Urinary bladder (tissue), 3 donors: ENCODE measurements at regions not wholly inside any gene's neighbourhood (a gene's known extent, or its start where the extent isn't known, plus 50 kb on each side); places are given as distances from the start of the nearest gene placed in this dataset.
"Not testable (repeated sequence)": the region's sequence is repeated elsewhere in the genome, so short reads cannot be mapped to it uniquely, and the experiment has no call there.

ENCODE experiments used
- DNase-seq: peaks from one replicate; pipeline ENCODE4 v3.0.0-alpha.2; 2015; ENCODE audit errors: extremely low spot score
- H3K27ac ChIP-seq: one replicate; pipeline ENCODE4 v1.5.1; 2013; ENCODE audit warnings: low read depth, mild to moderate bottlenecking, moderate library complexity
- H3K36me3 ChIP-seq: one replicate; pipeline ENCODE4 v1.6.1; 2013; ENCODE audit warnings: mild to moderate bottlenecking, moderate library complexity; ENCODE audit not compliant: insufficient read depth
- H3K4me1 ChIP-seq: one replicate; pipeline ENCODE4 v1.6.1; 2013; ENCODE audit warnings: mild to moderate bottlenecking, moderate library complexity; ENCODE audit not compliant: insufficient read depth
- H3K4me3 ChIP-seq: one replicate; pipeline ENCODE4 v1.5.1; 2013; ENCODE audit warnings: low read depth, low read length
- WGBS: extraction: QIAGEN DNeasy Blood & Tissue Kit; methylation state at CpG from one replicate; pipeline ENCODE4 v1.1.7; 2013; 5-methylcytosine and 5-hydroxymethylcytosine counted together
- donor health status: healthy with polysubstance abuse.
- donor health status: healthy.

DNA sequence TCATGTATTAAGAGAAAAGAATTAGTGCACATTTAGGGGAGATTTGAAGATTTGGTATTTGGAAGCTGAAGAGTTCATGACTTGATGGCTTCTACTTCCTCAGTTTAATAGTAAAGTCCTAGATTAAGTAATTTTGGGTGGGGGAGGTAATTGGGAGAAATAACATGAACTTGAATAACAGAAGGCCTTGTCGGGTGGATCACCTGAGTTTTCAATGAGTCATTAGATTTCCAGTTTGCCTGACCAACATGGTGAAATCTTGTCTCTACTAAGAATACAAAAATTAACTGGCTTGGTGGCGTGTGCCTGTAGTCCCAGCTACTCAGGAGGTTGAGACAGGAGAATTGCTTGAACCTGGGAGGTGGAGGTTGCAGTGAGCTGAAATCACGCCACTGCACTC is 181.0 kb downstream of the GJA1 start:
- Histone ChIP-seq H3K36me3 (no peaks in the 10 kb centered on the region), H3K4me1 (no peaks in the 10 kb centered on the region), H3K27ac (no peak overlapping the region), H3K4me3 (no peak overlapping the region)
- no peak for DNase-seq
- 97% methylated on average over 3 of the region's 3 CpGs for WGBS

- no peak for DNase-seq
- H3K4me1 ChIP-seq = no peaks in the 10 kb centered on the region
- H3K36me3 ChIP-seq = no peaks in the 10 kb centered on the region
- no peak overlapping the region for H3K27ac ChIP-seq
- no peak overlapping the region for H3K4me3 ChIP-seq
Observed at GRCh38 chr6:121617388-121617787, 181.9 kb downstream of the GJA1 start.

GRCh38 chr6:121619013-121619412 is 183.6 kb downstream of the GJA1 start:
- no peak for DNase-seq
- H3K36me3 ChIP-seq = no peaks in the 10 kb centered on the region
- 72% methylated on average over 2 of the region's 2 CpGs for WGBS
- no peaks in the 10 kb centered on the region for H3K4me1 ChIP-seq
- no peak overlapping the region for H3K27ac ChIP-seq
- H3K4me3 ChIP-seq = no peak overlapping the region

DNA sequence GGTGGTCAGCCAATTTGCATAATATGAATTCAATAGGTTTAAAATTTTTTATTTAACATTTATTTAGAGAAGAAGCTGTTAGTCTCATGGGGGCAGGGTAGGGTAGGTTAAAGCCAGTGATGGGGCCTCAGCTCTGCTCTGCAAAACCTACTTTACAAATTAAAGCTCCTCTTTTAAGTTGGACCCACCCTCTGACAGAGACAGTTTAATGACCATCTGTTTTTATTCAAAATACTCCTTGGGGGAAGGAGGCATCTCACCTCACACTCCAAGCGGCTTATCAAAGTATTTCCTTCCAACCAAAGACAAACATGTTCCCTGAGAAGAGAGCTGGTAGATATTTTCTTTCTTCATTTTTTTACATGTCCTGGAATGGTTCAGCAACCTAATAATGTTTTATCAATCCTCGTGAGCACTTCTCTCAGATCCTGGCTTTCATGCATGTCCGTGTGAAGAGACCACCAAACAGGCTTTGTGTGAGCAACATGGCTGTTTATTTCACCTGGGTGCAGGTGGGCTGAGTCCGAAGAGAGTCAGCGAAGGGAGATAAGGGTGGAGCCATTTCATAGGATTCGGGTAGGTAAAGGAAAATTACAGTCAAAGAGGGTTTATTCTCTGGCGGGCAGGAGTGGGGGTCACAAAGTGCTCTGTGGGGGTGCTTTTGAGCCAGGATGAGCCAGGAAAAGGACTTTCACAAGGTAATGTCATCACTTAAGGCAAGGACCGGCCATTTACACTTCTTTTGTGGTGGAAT is 184.7 kb downstream of the GJA1 start:
- H3K36me3 ChIP-seq = no peaks in the 10 kb centered on the region
- no peak overlapping the region for H3K27ac ChIP-seq
- 69% methylated on average over 7 of the region's 8 CpGs for WGBS
- no peak for DNase-seq
- H3K4me3 ChIP-seq = no peak overlapping the region
- no peaks in the 10 kb centered on the region for H3K4me1 ChIP-seq

GRCh38 chr6:121627761-121628160 is 192.3 kb downstream of the GJA1 start:
- H3K4me1 ChIP-seq = no peaks in the 10 kb centered on the region
- WGBS = 79% methylated on average over 2 of the region's 2 CpGs
- no peaks in the 10 kb centered on the region for H3K36me3 ChIP-seq
- DNase-seq = no peak
- no peak overlapping the region for H3K27ac ChIP-seq
- H3K4me3 ChIP-seq = no peak overlapping the region

- H3K27ac ChIP-seq = no peak overlapping the region
- no peaks in the 10 kb centered on the region for H3K36me3 ChIP-seq
- H3K4me3 ChIP-seq = no peak overlapping the region
- DNase-seq = no peak
- no peaks in the 10 kb centered on the region for H3K4me1 ChIP-seq
Observed at GRCh38 chr6:121630716-121631115, 195.3 kb downstream of the GJA1 start.

DNA sequence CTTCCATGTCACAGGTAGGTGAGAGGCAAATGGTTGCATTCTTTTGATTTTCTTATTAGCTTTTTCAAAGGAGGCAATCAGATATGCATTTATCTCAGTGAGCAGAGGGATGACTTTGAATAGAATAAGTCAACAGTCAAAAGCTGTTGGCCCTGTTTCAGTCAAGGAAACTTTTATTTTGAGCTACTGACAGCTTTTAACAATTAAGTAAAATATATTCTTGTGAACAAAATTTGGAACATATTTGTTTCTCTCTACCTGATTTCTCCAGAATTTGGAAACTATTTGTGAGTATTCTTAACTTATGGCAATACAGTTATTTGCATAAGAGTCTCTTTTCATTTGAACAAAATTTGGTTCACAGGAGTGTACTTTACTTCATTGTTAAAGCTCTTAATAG is 196.3 kb downstream of the GJA1 start:
- not testable (repeated sequence) for DNase-seq, H3K4me3 ChIP-seq

DNA sequence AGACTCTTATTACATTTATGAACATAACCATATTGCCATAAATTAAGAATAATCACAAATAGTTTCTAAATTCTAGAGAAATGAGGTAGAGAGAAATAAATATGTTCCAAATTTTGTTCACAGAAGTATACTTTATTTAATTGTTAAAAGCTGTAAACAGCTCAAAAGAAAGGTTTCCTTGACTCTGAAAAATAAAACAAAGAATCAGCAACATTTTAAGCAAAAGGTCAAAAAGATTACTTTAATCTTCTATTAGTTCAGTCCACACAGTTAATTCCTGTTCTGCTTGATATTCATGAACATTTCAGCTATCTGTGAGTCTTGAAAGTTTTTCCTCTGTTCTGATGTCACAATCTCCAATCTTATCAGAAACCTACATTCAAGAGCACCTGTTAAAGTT is 197.9 kb downstream of the GJA1 start:
- no peak for DNase-seq
- Histone ChIP-seq H3K4me3 (no peak overlapping the region), H3K36me3 (no peaks in the 10 kb centered on the region), H3K27ac (no peak overlapping the region), H3K4me1 (no peaks in the 10 kb centered on the region)

More for the DNA sequence above, 196.3 kb downstream of the GJA1 start:
- not testable (repeated sequence) for H3K36me3 ChIP-seq, H3K27ac ChIP-seq, H3K4me1 ChIP-seq

- H3K27ac ChIP-seq, H3K4me3 ChIP-seq, DNase-seq, H3K4me1 ChIP-seq, H3K36me3 ChIP-seq: not testable (repeated sequence)
- WGBS = 93% methylated on average over 2 of the region's 2 CpGs
Observed at GRCh38 chr6:121634586-121634985, 199.1 kb downstream of the GJA1 start.

GRCh38 chr6:121635355-121635754 is 199.9 kb downstream of the GJA1 start:
- no peak for DNase-seq
- Histone ChIP-seq H3K27ac (no peak overlapping the region), H3K36me3 (no peaks in the 10 kb centered on the region), H3K4me1 (no peaks in the 10 kb centered on the region), H3K4me3 (no peak overlapping the region)
- 96% methylated on average over 2 of the region's 2 CpGs for WGBS

DNA sequence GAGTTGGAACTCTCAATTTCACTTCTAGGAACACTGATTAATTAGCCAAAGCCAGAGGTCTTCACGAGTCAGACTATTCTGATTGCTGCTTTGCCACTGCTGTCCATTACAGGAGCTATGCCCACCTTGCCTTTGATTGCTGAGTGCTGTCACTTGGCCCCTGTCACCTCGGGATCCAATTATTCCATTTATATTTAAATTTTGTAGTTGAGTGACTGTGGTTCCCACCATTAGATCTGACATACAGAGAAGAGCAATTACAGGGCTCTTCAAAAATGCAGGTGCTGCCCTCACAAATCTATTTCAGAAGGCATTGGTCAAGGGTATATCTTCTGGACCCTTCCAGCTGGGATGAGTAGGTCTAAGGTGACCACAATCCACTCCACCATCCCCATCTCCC is 200.8 kb downstream of the GJA1 start:
- not testable (repeated sequence) for H3K4me1 ChIP-seq, H3K4me3 ChIP-seq, H3K36me3 ChIP-seq, H3K27ac ChIP-seq, DNase-seq
- 74% methylated on average over 2 of the region's 2 CpGs for WGBS

- Histone ChIP-seq H3K4me1 (no peaks in the 10 kb centered on the region), H3K4me3 (no peak overlapping the region), H3K36me3 (no peaks in the 10 kb centered on the region), H3K27ac (no peak overlapping the region)
- no peak for DNase-seq
- 88% methylated on average over 2 of the region's 2 CpGs for WGBS
Observed at GRCh38 chr6:121639021-121639420, 203.6 kb downstream of the GJA1 start.

- H3K4me1 ChIP-seq = no peaks in the 10 kb centered on the region
- no peak for DNase-seq
- H3K4me3 ChIP-seq = no peak overlapping the region
- H3K27ac ChIP-seq = no peak overlapping the region
- H3K36me3 ChIP-seq = no peaks in the 10 kb centered on the region
- WGBS = 95% methylated on average over 3 of the region's 3 CpGs
Observed at GRCh38 chr6:121641158-121641557, 205.7 kb downstream of the GJA1 start.

DNA sequence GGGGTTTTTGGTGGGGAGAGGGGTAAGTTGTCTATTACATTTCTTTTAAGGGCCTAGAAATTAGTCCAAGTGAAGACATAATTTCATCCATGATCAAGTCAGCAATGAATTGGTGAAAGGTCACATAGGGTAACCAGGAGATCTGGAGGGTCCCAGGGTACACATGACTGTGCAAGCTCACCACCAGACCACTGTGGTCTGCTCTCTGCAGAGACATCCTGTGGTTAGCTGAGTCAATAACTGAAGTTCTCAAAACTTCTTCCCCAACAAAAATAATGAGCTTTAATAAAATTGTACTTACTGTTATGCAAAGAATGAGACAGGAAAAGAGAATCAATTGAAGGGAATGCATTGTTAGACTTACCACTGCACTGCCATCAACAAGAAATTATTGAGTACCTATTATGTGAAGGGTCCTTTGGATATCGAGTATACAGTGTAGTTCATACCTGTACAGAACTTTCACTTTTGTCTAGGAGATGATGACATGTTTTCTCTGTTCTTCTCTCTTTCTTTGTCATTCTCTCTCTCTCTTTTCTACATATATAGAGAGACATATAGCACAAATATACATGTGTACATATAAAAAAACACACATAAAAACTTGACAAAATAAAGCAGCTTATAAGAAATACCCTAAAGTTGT is 209.8 kb downstream of the GJA1 start:
- WGBS = 87% methylated on average over 1 of the region's 1 CpG
- Histone ChIP-seq H3K4me1 (no peaks in the 10 kb centered on the region), H3K4me3 (no peak overlapping the region), H3K36me3 (no peaks in the 10 kb centered on the region), H3K27ac (no peak overlapping the region)
- DNase-seq = no peak

DNA sequence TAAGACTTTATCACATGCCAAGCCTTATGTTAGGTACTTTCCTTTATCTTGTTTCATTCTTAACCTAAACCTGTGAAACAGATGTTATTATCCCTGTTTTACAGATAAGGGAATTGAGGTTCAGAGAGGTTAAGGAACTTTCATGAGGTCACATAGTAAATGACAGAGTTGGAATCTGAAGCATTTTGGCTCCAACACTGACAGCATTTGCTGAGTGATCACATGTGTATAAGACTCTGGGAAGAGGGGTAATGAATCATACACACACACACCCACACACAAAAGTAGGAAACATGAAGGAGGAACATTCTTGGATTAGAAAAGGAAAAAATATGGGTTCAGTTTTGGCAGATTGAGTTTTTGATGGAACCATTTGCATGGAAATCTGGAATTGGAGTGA is 212.5 kb downstream of the GJA1 start:
- Histone ChIP-seq H3K4me3 (no peak overlapping the region), H3K4me1 (no peaks in the 10 kb centered on the region)

More for the DNA sequence above, 212.5 kb downstream of the GJA1 start:
- Histone ChIP-seq H3K36me3 (no peaks in the 10 kb centered on the region), H3K27ac (no peak overlapping the region)
- no peak for DNase-seq
